Adrenal gland (tissue), 5 donors: ENCODE measurements at regions not wholly inside any gene's neighbourhood (a gene's known extent, or its start where the extent isn't known, plus 50 kb on each side); places are given as distances from the start of the nearest gene placed in this dataset.

Experiments
- POLR2A ChIP-seq, 2 donors: fragments of 450-650 bp; IDR thresholded peaks; one replicate each; pipeline ENCODE4 v1.6.1; 2017; ENCODE audit warnings: antibody characterized with exemption in 2 of 2, mild to moderate bottlenecking in 2 of 2, moderate library complexity in 1 of 2
- TF ChIP-seq, protein P1 (sequence below), 6 experiments: fragments of 450-650 bp in 4 of 6; fragments of 200-600 bp in 2 of 6; sonication (generic) in 1 of 6; IDR thresholded peaks; 1 replicate in 5 of 6; 2 replicates in 1 of 6; pipeline versions ENCODE4 v1.5.1 to v1.8.0; 2016 to 2021; ENCODE audit warnings: antibody characterized with exemption in 6 of 6, mild to moderate bottlenecking in 2 of 6, moderate library complexity in 1 of 6
- donor health status: DM: no; HTN: no; CAD: no.

GRCh38 chr12:66859751-66860440, 181.0 kb upstream of the GRIP1 start:
- TF ChIP-seq, protein P1, sequence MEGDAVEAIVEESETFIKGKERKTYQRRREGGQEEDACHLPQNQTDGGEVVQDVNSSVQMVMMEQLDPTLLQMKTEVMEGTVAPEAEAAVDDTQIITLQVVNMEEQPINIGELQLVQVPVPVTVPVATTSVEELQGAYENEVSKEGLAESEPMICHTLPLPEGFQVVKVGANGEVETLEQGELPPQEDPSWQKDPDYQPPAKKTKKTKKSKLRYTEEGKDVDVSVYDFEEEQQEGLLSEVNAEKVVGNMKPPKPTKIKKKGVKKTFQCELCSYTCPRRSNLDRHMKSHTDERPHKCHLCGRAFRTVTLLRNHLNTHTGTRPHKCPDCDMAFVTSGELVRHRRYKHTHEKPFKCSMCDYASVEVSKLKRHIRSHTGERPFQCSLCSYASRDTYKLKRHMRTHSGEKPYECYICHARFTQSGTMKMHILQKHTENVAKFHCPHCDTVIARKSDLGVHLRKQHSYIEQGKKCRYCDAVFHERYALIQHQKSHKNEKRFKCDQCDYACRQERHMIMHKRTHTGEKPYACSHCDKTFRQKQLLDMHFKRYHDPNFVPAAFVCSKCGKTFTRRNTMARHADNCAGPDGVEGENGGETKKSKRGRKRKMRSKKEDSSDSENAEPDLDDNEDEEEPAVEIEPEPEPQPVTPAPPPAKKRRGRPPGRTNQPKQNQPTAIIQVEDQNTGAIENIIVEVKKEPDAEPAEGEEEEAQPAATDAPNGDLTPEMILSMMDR (IDR thresholded peaks at IDR 0.05) = no peak
- no peak for TF ChIP-seq POLR2A (IDR thresholded peaks at IDR 0.05)
